ENCODE measurements at regions not wholly inside any gene's neighbourhood (a gene's known extent, or its start where the extent isn't known, plus 50 kb on each side); places are given as distances from the start of the nearest gene placed in this dataset.

- no peak for DNase-seq
Measured at GRCh38 chr22:48050836-48051235, 1288.4 kb downstream of the TBC1D22A start.

- DNase-seq, result no peak
Measured at GRCh38 chr22:48049116-48049515, 1286.7 kb downstream of the TBC1D22A start.

- DNase-seq, result no peak
Measured at GRCh38 chr22:48047722-48048500, 1285.5 kb downstream of the TBC1D22A start.

- DNase-seq, result no peak
Measured at GRCh38 chr22:48045369-48045768, 1282.9 kb downstream of the TBC1D22A start.

GRCh38 chr22:48044487-48045060, 1282.1 kb downstream of the TBC1D22A start:
- DNase-seq, result no peak

- no peak for DNase-seq
Measured at GRCh38 chr22:48043581-48043980, 1281.1 kb downstream of the TBC1D22A start.

- DNase-seq, result no peak
Measured at GRCh38 chr22:48042621-48043395, 1280.4 kb downstream of the TBC1D22A start.

GRCh38 chr22:48039326-48039725, 1276.9 kb downstream of the TBC1D22A start:
- DNase-seq, result no peak

GRCh38 chr22:48037618-48038017, 1275.2 kb downstream of the TBC1D22A start:
- no peak for DNase-seq

- no peak for DNase-seq
Measured at GRCh38 chr22:48035897-48036296, 1273.4 kb downstream of the TBC1D22A start.

GRCh38 chr22:48031589-48031988, 1269.1 kb downstream of the TBC1D22A start:
- DNase-seq, result no peak

GRCh38 chr22:48025096-48025495, 1262.6 kb downstream of the TBC1D22A start:
- no peak for DNase-seq

GRCh38 chr22:48021991-48022401, 1259.5 kb downstream of the TBC1D22A start:
- DNase-seq, result no peak

GRCh38 chr22:48018346-48018745, 1255.9 kb downstream of the TBC1D22A start:
- no peak for DNase-seq

GRCh38 chr22:48015701-48016100, 1253.3 kb downstream of the TBC1D22A start:
- no peak for DNase-seq

- peak; percentile 81 to 89 for DNase-seq
Measured at GRCh38 chr22:48004936-48005335, 1242.5 kb downstream of the TBC1D22A start.

GRCh38 chr22:48004038-48004437, 1241.6 kb downstream of the TBC1D22A start:
- DNase-seq, result no peak

- DNase-seq, result no peak
Measured at GRCh38 chr22:48001101-48001500, 1238.7 kb downstream of the TBC1D22A start.

GRCh38 chr22:47997612-47998011, 1235.2 kb downstream of the TBC1D22A start:
- no peak for DNase-seq

- DNase-seq, result no peak
Measured at GRCh38 chr22:47997052-47997590, 1234.7 kb downstream of the TBC1D22A start.

- no peak for DNase-seq
Measured at GRCh38 chr22:47996446-47996857, 1234.0 kb downstream of the TBC1D22A start.

- DNase-seq, result no peak
Measured at GRCh38 chr22:47995718-47996117, 1233.3 kb downstream of the TBC1D22A start.

GRCh38 chr22:47995264-47995627, 1232.8 kb downstream of the TBC1D22A start:
- no peak for DNase-seq
